GM12891 (cell line): ENCODE measurements at regions not wholly inside any gene's neighbourhood (a gene's known extent, or its start where the extent isn't known, plus 50 kb on each side); places are given as distances from the start of the nearest gene placed in this dataset.

ENCODE experiments used
- POLR2A ChIP-seq: IDR thresholded peaks from 2 replicates; pipeline ENCODE4 v1.6.1; 2011; ENCODE audit warnings: low read depth, low read length, control low read depth
- POLR2AphosphoS5 ChIP-seq: IDR thresholded peaks from 2 replicates; pipeline ENCODE4 v1.6.1; 2011; ENCODE audit warnings: low read depth, low read length, control low read depth
- POU2F2 ChIP-seq: IDR thresholded peaks from 2 replicates; pipeline ENCODE4 v1.6.1; 2011; ENCODE audit warnings: low read depth, mild to moderate bottlenecking, control low read depth, low read length, moderate library complexity
- SPI1 ChIP-seq: IDR thresholded peaks from 2 replicates; pipeline ENCODE4 v1.6.1; 2011; ENCODE audit warnings: low read depth, low read length, control low read depth
- TAF1 ChIP-seq: IDR thresholded peaks from 2 replicates; pipeline ENCODE4 v1.6.1; 2011; ENCODE audit warnings: low read depth, low read length, control low read depth

- no peak for TF ChIP-seq TAF1
- TF ChIP-seq POLR2A, result no peak
- no peak for TF ChIP-seq POLR2AphosphoS5
- TF ChIP-seq SPI1, result no peak
- no peak for TF ChIP-seq POU2F2
Observed at GRCh38 chr12:113647048-113647447, 175.4 kb upstream of the LHX5 start.
